Prostate gland (tissue), 2 donors: ENCODE measurements at regions not wholly inside any gene's neighbourhood (a gene's known extent, or its start where the extent isn't known, plus 50 kb on each side); places are given as distances from the start of the nearest gene placed in this dataset.

Experiments used
- DNase-seq: peaks from one replicate; pipeline ENCODE4 v3.0.0-alpha.2; 2019; ENCODE audit warnings: low spot score
- H3K27ac ChIP-seq, 2 donors: fragments of 200-600 bp; sonication (generic); 2 replicates each; pipeline ENCODE4 v1.5.1; 2017 to 2019
- H3K27me3 ChIP-seq: fragments of 200-600 bp; sonication (generic); replicated peaks from 2 replicates; pipeline ENCODE4 v1.5.1; 2019; ENCODE audit not compliant: insufficient read depth
- H3K36me3 ChIP-seq, 2 donors: fragments of 200-600 bp; sonication (generic); 1 replicate in 1 of 2; 2 replicates in 1 of 2; pipeline versions ENCODE4 v1.5.1 to v1.8.1; 2017 to 2019
- H3K4me1 ChIP-seq: fragments of 200-600 bp; sonication (generic); replicated peaks from 2 replicates; pipeline ENCODE4 v1.5.1; 2019
- H3K4me3 ChIP-seq, 2 donors: fragments of 200-600 bp; sonication (generic); 2 replicates each; pipeline ENCODE4 v1.5.1; 2017 to 2019
- H3K9me3 ChIP-seq: fragments of 200-600 bp; sonication (generic); 2 replicates; pipeline ENCODE4 v1.5.1; 2017
- CTCF ChIP-seq, 4 experiments: fragments of 200-600 bp in 2 of 4; fragments of 450-650 bp in 2 of 4; sonication (generic) in 2 of 4; IDR thresholded peaks; 1 replicate in 3 of 4; 2 replicates in 1 of 4; pipeline ENCODE4 v1.5.1; 2016 to 2019; ENCODE audit warnings: antibody characterized with exemption in 4 of 4, mild to moderate bottlenecking in 2 of 4, moderate library complexity in 2 of 4
- POLR2A ChIP-seq: fragments of 450-650 bp; IDR thresholded peaks from one replicate; pipeline ENCODE4 v1.6.1; 2016; ENCODE audit warnings: antibody characterized with exemption, mild to moderate bottlenecking
- POLR2AphosphoS5 ChIP-seq: sonication (generic); formaldehyde crosslinking; IDR thresholded peaks from one replicate; pipeline ENCODE4 v1.6.1; 2017; ENCODE audit warnings: antibody characterized with exemption
- WGBS: methylation state at CpG from one replicate; pipeline ENCODE4 v1.1.5; 2018; 5-methylcytosine and 5-hydroxymethylcytosine counted together
- intact Hi-C: fragments of 100-400 bp; cut with DNase I; formaldehyde crosslinking; loops from one replicate; pipeline ENCODE4 v1.14.2; 2022

- Histone ChIP-seq H3K4me1 (no peaks in the 10 kb centered on the region), H3K36me3 (no peaks in the 10 kb centered on the region), H3K27ac (no peak overlapping the region), H3K9me3 (no peaks in the 10 kb centered on the region), H3K4me3 (no peak overlapping the region), H3K27me3 (no peaks in the 10 kb centered on the region)
- intact Hi-C loops, result no loop called here
- no peak for TF ChIP-seq CTCF (IDR thresholded peaks at IDR 0.05)
- WGBS, result 94% methylated on average over 1 of the region's 1 CpG
- DNase-seq, result no peak
These were observed 1406.1 kb downstream of the LRFN5 start for GRCh38 chr14:43012817-43013216.

GRCh38 chr14:43005807-43006206, 1399.1 kb downstream of the LRFN5 start:
- WGBS, result 52% methylated on average over 1 of the region's 1 CpG
- intact Hi-C loops, result no loop called here
- DNase-seq, result no peak
- H3K4me1 ChIP-seq, result no peaks in the 10 kb centered on the region
- no peaks in the 10 kb centered on the region for H3K27me3 ChIP-seq
- TF ChIP-seq POLR2AphosphoS5 (no peak), CTCF (IDR thresholded peaks at IDR 0.05) (no peak), POLR2A (no peak)
- H3K9me3 ChIP-seq, result no peaks in the 10 kb centered on the region
- H3K27ac ChIP-seq, result no peak overlapping the region
- H3K4me3 ChIP-seq, result no peak overlapping the region
- H3K36me3 ChIP-seq, result no peaks in the 10 kb centered on the region

- intact Hi-C loops, result no loop called here
- no peak overlapping the region for H3K27ac ChIP-seq
- TF ChIP-seq CTCF (IDR thresholded peaks at IDR 0.05) (no peak), POLR2A (no peak), POLR2AphosphoS5 (no peak)
- DNase-seq, result no peak
- H3K27me3 ChIP-seq, result no peaks in the 10 kb centered on the region
- H3K9me3 ChIP-seq, result no peaks in the 10 kb centered on the region
- no peaks in the 10 kb centered on the region for H3K4me1 ChIP-seq
- no peaks in the 10 kb centered on the region for H3K36me3 ChIP-seq
- 96% methylated on average over 3 of the region's 3 CpGs for WGBS
- H3K4me3 ChIP-seq, result no peak overlapping the region
These were observed 1397.2 kb downstream of the LRFN5 start for GRCh38 chr14:43003845-43004244.

- intact Hi-C loops, result no loop called here
- no peaks in the 10 kb centered on the region for H3K9me3 ChIP-seq
- DNase-seq, result no peak
- no peaks in the 10 kb centered on the region for H3K27me3 ChIP-seq
- H3K27ac ChIP-seq, result no peak overlapping the region
- WGBS, result 81% methylated on average over 3 of the region's 3 CpGs
- no peaks in the 10 kb centered on the region for H3K36me3 ChIP-seq
- TF ChIP-seq POLR2A (no peak), CTCF (IDR thresholded peaks at IDR 0.05) (no peak), POLR2AphosphoS5 (no peak)
- no peaks in the 10 kb centered on the region for H3K4me1 ChIP-seq
- H3K4me3 ChIP-seq, result no peak overlapping the region
These were observed 1395.1 kb downstream of the LRFN5 start for GRCh38 chr14:43001731-43002130.

- H3K9me3 ChIP-seq, result no peaks in the 10 kb centered on the region
- no peak for DNase-seq
- no peaks in the 10 kb centered on the region for H3K27me3 ChIP-seq
- no peak overlapping the region for H3K27ac ChIP-seq
- TF ChIP-seq POLR2A (no peak), CTCF (IDR thresholded peaks at IDR 0.05) (no peak), POLR2AphosphoS5 (no peak)
- no peak overlapping the region for H3K4me3 ChIP-seq
- H3K36me3 ChIP-seq, result no peaks in the 10 kb centered on the region
- WGBS, result 82% methylated on average over 2 of the region's 2 CpGs
- H3K4me1 ChIP-seq, result no peaks in the 10 kb centered on the region
- intact Hi-C loops, result loop anchor here (10.0 kb wide), 1 partner anchor 371 kb away; no protein-coding TSS in a partner anchor
These were observed 1387.5 kb downstream of the LRFN5 start for GRCh38 chr14:42994051-42994736.
